ENCODE measurements at regions not wholly inside any gene's neighbourhood (a gene's known extent, or its start where the extent isn't known, plus 50 kb on each side); places are given as distances from the start of the nearest gene placed in this dataset.

DNA sequence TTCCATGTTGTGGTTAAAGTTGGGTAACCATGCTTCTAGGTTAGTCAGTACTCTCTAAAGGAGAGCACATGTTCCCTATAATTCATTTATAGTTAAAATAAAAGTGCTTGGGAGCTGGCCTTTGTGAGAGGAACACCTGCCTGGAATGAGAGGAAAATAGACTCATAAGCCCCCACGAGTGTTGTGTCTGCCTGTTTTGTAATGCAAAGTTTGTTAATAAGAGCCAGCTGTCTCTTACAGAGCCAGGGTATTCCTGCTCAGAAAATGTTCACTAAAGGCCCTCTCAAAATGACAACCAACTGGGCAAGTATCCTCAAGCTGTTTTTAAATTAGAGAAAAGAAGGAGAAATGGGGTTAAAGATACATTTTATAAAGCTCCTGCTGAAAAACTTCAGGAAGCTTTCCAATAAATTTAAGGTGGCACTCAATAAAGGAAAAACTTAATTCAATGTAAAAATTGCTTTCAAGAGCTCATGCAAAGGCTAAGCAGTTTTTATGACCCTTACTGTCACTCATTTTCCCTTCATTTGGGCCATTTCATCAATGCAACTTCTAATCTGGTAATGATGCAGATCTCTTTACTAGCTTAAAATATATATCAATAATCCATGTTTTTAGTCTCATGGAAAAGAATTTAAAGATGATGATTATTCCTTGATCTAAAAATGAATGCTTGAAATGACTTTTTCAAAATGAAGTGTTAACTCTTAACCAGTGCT lies 793.6 kb downstream of the STPG2 start:
- Histone ChIP-seq H3K36me3 (ENCODE audit: control insufficient read depth, insufficient read depth, low read length) (no peaks in the 10 kb centered on the region), H3K4me1 (no peaks in the 10 kb centered on the region), H3K9me3 (no peaks in the 10 kb centered on the region; the same call in 1 of the 2 replicates), H3K4me3 (ENCODE audit: low read depth, low read length) (no peak overlapping the region), H3K27me3 (replicated peaks; ENCODE audit: control insufficient read depth, insufficient read depth, low read length) (no peaks in the 10 kb centered on the region)
- intact Hi-C loops (cut with micrococcal nuclease; ENCODE audit: unreplicated experiment): no loop called here
- ChIA-PET CTCF (no interaction called here), POLR2A (no interaction called here)
- no peak for DNase-seq
- no peaks in the 10 kb centered on the region for H3K4me1 Mint-ChIP-seq (ENCODE audit: low read depth, unreplicated experiment)
- no peaks in the 10 kb centered on the region for H3K36me3 Mint-ChIP-seq (ENCODE audit: insufficient read depth, unreplicated experiment)
- no peaks in the 10 kb centered on the region for H3K9me3 Mint-ChIP-seq (ENCODE audit: unreplicated experiment)
- no peak overlapping the region for H3K27ac Mint-ChIP-seq (ENCODE audit: unreplicated experiment)
- no TSS peak for BruUV-seq (replicated peaks)
- H3K4me3 Mint-ChIP-seq (ENCODE audit: unreplicated experiment): no peak overlapping the region
- no peak for TF ChIP-seq CTCF (IDR thresholded peaks at IDR 0.05; ENCODE audit: insufficient read depth in 1 of 2, low read depth in 1 of 2, low read length in 1 of 2, severe bottlenecking in 1 of 2, unreplicated experiment in 1 of 2)
- H3K27me3 Mint-ChIP-seq (ENCODE audit: insufficient read depth, unreplicated experiment): no peaks in the 10 kb centered on the region

GRCh38 chr4:97353876-97354275 lies 789.4 kb downstream of the STPG2 start:
- ChIA-PET CTCF (no interaction called here), POLR2A (no interaction called here)
- Histone ChIP-seq H3K4me3 (ENCODE audit: low read depth, low read length) (no peak overlapping the region), H3K36me3 (ENCODE audit: control insufficient read depth, insufficient read depth, low read length) (no peaks in the 10 kb centered on the region), H3K27me3 (replicated peaks; ENCODE audit: control insufficient read depth, insufficient read depth, low read length) (no peaks in the 10 kb centered on the region), H3K4me1 (no peaks in the 10 kb centered on the region), H3K9me3 (no peaks in the 10 kb centered on the region; the same call in 1 of the 2 replicates)
- Mint-ChIP-seq H3K36me3 (ENCODE audit: insufficient read depth, unreplicated experiment) (peaks cover 1% of the 10 kb centered on the region), H3K27me3 (ENCODE audit: insufficient read depth, unreplicated experiment) (no peaks in the 10 kb centered on the region), H3K4me1 (ENCODE audit: low read depth, unreplicated experiment) (no peaks in the 10 kb centered on the region), H3K27ac (ENCODE audit: unreplicated experiment) (no peak overlapping the region), H3K4me3 (ENCODE audit: unreplicated experiment) (no peak overlapping the region), H3K9me3 (ENCODE audit: unreplicated experiment) (peaks cover 3% of the 10 kb centered on the region)
- DNase-seq: no peak
- BruUV-seq (replicated peaks): no TSS peak
- intact Hi-C loops (cut with micrococcal nuclease; ENCODE audit: unreplicated experiment): no loop called here
- no peak for TF ChIP-seq CTCF (IDR thresholded peaks at IDR 0.05; ENCODE audit: insufficient read depth in 1 of 2, low read depth in 1 of 2, low read length in 1 of 2, severe bottlenecking in 1 of 2, unreplicated experiment in 1 of 2)

- H3K4me3 Mint-ChIP-seq (ENCODE audit: unreplicated experiment): no peak overlapping the region
- intact Hi-C loops (cut with micrococcal nuclease; ENCODE audit: unreplicated experiment): no loop called here
- no peak for DNase-seq
- H3K4me3 ChIP-seq (ENCODE audit: low read depth, low read length): no peak overlapping the region
- H3K27me3 ChIP-seq (replicated peaks; ENCODE audit: control insufficient read depth, insufficient read depth, low read length): no peaks in the 10 kb centered on the region
- no peaks in the 10 kb centered on the region for H3K4me1 ChIP-seq
- H3K27ac Mint-ChIP-seq (ENCODE audit: unreplicated experiment): no peak overlapping the region
- H3K4me1 Mint-ChIP-seq (ENCODE audit: low read depth, unreplicated experiment): no peaks in the 10 kb centered on the region
- H3K36me3 ChIP-seq (ENCODE audit: control insufficient read depth, insufficient read depth, low read length): no peaks in the 10 kb centered on the region
- no peaks in the 10 kb centered on the region for H3K9me3 ChIP-seq
- POLR2A ChIA-PET: no interaction called here
- no TSS peak for BruUV-seq (replicated peaks)
- no peaks in the 10 kb centered on the region for H3K27me3 Mint-ChIP-seq (ENCODE audit: insufficient read depth, unreplicated experiment)
- CTCF ChIA-PET: no interaction called here
- H3K36me3 Mint-ChIP-seq (ENCODE audit: insufficient read depth, unreplicated experiment): peaks cover 6% of the 10 kb centered on the region
- TF ChIP-seq CTCF (IDR thresholded peaks at IDR 0.05; ENCODE audit: insufficient read depth in 1 of 2, low read depth in 1 of 2, low read length in 1 of 2, severe bottlenecking in 1 of 2, unreplicated experiment in 1 of 2): no peak
- peaks cover 10% of the 10 kb centered on the region for H3K9me3 Mint-ChIP-seq (ENCODE audit: unreplicated experiment)
These were observed 783.5 kb downstream of the STPG2 start for GRCh38 chr4:97359826-97360225.
